HG03064 (cell line): ENCODE measurements at regions not wholly inside any gene's neighbourhood (a gene's known extent, or its start where the extent isn't known, plus 50 kb on each side); places are given as distances from the start of the nearest gene placed in this dataset.

ENCODE experiments used
- ATAC-seq: cut with Tn5 transposase; IDR thresholded peaks from one replicate; pipeline ENCODE4 v1.9.1; 2021; ENCODE audit warnings: low read depth; ENCODE audit not compliant: unreplicated experiment

DNA sequence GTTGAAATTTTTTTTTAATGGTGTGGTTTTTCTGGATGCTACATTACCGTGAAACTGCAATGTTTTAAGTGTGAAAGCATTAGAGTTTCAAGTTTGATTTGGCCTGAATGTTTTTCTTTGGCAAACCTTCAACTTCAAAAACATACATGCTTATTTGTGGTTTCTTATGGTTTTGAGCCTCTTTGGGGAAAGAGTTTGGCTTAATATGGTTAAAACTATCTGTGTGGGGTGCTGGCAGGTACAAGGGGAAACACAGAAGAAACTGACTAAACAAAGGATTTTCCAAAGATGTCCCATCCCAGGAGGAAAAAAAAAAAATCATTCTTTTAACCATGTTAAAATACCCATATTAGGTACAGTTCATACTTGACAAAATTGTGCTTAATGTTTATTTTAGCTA lies 121.1 kb downstream of the HGF start:
- ATAC-seq, result no peak

DNA sequence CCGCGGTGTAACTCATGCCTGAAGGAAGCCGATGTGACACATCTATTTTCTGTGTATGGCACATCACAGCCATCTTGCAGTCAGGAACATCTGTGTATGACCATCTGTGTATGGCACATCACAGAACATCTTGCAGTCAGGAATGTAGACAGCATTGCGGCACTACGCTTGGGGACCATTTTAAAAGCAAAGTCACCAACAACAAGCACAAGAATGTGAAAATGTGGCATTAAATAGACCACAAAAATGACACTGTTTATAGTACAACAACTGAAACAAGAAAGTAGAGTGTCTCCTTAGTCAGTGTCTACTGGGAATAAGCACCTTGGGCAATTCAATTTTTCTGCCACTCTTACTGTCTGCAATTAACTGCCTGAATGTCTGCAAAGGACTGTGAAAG lies 124.4 kb downstream of the HGF start:
- no peak for ATAC-seq

GRCh38 chr7:81641873-81642272 lies 128.0 kb downstream of the HGF start:
- ATAC-seq, result no peak

GRCh38 chr7:81638198-81638597 lies 131.6 kb downstream of the HGF start:
- ATAC-seq, result no peak

DNA sequence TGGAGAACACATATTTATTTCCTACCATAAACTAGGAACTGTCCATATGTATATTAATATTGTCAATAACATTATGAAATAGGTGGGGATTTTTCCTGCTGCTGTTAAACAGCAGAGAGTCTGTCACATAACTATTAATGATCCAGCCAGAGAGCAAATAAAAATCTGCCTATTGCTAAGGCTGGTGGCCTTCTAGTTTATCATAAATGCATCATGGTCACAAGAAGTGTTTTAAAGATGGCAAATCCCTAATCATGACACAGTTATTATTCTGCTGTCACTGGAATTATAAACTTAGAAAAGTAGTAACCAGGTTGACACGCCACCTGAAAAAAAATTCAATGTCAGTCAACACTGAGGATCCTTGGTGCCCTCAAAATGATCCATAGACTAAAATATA lies 132.3 kb downstream of the HGF start:
- no peak for ATAC-seq

DNA sequence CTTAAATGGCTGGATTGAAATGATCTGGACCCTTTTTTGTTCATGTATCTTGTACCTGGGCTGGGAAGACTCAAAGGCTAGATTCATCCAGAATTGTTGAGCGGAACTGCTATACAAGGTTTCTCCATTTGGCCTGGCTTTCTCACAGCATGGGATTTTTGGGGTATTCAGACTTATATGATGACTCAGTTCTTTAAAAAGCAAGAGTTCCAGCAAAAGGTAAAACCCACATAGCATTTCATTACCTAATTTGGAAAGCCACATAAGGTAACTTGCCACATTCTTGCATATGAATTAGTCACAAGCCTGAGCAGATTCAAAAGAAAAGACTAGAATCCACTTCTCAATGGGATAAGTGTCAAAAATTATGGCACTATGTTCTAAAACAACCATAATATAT lies 137.4 kb downstream of the HGF start:
- ATAC-seq, result no peak

GRCh38 chr7:81630600-81630999 lies 139.2 kb downstream of the HGF start:
- no peak for ATAC-seq

DNA sequence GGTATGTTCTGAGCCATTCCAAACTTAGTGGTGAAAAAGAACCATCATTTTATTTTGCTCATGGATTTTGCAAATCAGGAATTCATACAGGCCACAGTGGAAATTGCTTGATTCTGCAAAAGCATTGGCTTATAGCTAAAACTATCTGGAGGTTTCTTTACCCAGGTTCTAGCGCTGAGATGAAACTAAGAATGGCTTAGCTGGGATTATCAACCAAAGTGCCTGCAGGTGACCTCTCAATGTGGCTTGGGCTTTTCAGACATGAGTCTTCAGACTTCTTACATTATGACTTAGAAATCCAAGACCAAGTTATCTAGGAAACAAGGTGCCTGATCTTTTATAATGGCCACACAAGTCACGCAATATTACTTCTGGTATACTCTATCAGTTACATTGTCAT lies 140.1 kb downstream of the HGF start:
- no peak for ATAC-seq

DNA sequence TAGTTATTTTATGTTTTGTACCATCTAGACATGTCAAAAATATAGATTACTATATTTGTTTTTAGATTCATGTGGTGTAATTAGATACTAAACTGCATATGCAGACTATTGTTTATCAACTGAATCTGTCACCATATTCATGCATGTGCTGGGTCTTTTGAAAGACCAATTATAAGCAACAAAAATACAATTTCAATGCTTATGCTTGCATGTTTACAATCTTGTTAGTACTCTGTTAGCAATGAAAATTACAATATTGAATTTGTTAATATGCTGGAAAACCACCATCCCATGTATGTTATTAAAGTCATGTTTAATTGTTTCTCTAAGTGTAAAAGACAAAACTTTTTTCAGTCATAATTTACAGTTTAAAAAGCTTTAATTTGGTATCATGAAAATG lies 140.9 kb downstream of the HGF start:
- no peak for ATAC-seq

- ATAC-seq, result no peak
Observed at GRCh38 chr7:81627536-81628287, 142.1 kb downstream of the HGF start.

- ATAC-seq, result no peak
Observed at GRCh38 chr7:81626008-81626407, 143.8 kb downstream of the HGF start.

DNA sequence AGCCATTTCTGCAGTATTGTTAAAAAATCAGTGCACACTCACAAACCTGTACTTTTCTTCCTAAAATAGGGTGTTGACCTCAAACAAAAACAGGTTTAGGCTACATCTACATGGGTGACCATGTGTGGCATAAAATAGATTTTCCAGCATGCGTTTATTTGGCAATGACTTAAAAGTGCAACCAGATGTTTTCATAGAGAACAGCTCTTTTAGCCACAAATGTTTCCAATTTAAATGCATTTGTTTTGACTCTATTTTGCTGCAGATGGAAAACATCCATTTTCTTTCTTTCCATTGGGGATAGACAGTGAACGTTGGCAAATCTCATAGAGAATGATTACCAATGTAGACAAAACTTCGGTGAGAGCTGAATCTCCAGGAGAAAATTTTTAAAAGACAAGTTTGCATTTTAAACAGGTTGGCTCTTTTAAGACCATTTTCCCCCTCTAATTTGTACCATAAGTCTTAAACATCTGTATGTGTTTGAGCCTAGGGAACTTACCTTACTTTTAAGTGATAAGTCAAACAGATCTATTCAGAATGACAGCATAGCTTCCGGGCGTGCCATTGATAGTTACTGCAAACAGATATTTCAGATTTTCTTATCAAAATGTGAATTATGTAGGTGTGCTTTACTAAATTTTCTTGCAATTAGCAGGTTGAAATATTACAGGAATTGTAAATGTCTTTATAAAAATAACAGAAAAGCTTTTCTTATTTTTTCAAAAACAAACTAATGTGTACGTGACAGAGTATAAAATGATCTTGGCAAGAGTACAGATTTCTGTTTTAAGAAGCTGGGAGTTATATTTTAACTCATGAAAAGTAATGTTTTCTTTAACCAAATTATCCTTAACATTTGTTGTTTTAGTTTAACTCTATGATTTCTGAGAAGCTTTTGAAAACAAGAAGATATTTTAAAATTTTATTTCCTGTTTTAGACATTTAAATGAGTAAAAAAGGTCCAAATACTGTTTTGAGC lies 144.9 kb downstream of the HGF start:
- ATAC-seq, result no peak

GRCh38 chr7:81624021-81624592 lies 145.7 kb downstream of the HGF start:
- no peak for ATAC-seq

- no peak for ATAC-seq
Observed at GRCh38 chr7:81623251-81623855, 146.5 kb downstream of the HGF start.

DNA sequence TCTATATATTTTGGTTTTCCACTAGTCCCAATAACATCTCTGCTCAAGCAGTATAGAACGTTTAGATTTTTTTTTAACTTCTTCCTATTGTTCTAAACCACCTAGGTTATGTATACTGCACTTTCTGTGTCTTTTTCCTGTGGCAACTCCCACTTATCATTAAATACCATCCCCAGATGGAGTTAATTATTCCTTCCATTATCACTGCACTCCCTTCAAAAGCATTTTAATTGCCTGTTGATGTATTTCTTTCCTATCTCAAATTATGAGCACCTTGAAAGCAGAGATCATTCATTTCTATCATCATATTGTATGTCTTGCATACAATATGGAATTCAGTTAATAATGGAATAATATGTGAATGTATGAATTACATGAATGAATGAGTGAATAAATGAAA lies 148.0 kb downstream of the HGF start:
- ATAC-seq, result no peak

- ATAC-seq, result no peak
Observed at GRCh38 chr7:81618396-81619014, 151.3 kb downstream of the HGF start.

- ATAC-seq, result peak; percentile 66
Observed at GRCh38 chr7:81616951-81617350, 152.9 kb downstream of the HGF start.

DNA sequence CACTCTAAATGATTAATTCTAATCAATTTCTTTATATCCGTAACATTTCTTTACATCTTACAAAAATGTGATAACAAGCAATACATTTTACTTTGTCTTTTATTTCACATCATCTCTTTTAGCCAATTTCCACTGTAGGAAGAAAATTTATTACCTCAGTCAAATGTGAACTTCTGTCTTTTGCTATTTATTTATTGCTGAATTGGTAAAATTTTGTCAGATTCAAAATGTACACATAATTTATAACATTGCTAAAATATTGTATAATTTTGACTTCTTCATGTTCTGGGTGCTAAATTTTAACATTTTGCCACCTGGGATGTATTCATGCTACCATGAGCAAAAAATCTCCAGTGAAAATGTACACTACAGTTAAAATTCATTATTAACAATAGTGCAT lies 158.0 kb downstream of the HGF start:
- no peak for ATAC-seq

DNA sequence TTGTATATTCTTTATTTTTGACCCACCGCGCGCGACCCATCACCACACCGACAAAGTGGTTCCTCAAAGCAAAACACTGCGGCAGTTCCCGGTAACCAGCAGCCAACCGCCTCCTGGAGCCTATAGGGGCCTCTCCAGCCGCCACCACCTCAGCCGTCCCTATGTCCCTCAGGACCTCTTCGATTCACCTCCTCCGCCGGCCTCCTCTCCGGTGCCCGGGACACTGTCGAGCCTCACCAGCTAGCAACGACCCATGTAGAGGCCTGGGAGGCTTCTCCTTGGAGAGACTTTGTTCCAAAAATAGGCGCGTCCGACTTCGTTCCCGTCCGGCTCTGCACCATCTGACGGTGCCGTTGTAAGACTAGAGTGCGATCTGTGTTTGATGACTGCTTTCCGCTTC lies 158.8 kb downstream of the HGF start:
- no peak for ATAC-seq

DNA sequence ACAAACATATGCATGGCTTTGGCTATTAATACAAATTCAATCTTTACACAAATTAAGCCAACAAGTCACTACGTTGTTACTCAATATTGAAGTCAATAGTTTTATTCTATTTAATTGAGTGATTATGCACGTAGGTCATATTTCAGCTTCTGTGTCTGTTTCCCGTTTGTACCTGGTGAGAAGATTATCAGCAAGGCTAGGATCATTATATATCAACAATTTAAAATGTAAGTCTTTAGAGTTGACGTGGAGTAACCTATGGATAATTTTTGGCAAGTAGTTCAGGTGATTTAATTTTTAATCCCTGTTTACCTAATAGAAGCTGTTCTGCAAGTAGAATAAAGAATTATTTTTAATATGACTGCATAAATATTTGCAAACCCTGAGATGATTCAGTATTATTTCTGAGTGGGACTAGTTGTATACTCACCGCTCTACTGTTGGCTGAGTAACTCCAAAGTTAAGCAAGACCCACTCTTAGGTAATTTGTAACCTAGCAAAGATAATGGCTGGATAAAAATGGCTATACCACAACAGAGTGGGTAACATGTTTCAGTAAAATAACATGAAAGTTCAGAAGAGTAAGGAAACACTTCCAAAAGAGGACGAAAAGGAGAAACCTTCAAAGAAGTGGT lies 161.0 kb downstream of the HGF start:
- no peak for ATAC-seq
